Neural cell (in vitro differentiated cells): ENCODE measurements at regions not wholly inside any gene's neighbourhood (a gene's known extent, or its start where the extent isn't known, plus 50 kb on each side); places are given as distances from the start of the nearest gene placed in this dataset.

ENCODE experiments used
- H2AFZ ChIP-seq: fragments of 200-600, 300-800 bp; sonication (generic), shearing (Covaris generic); 2 replicates; pipeline ENCODE4 v1.6.0; 2014; ENCODE audit warnings: low read depth, mild to moderate bottlenecking, antibody characterized with exemption, low read length, moderate library complexity
- H3F3A ChIP-seq: fragments of 200-600 bp; shearing (Covaris generic); 2 replicates; pipeline ENCODE4 v1.6.1; 2016; ENCODE audit warnings: mild to moderate bottlenecking, moderate library complexity, mixed read lengths, antibody characterized with exemption, low read length; ENCODE audit not compliant: insufficient read depth, poor library complexity, severe bottlenecking
- H3K27ac ChIP-seq: fragments of 200-600, 300-800 bp; sonication (generic), shearing (Covaris generic); 2 replicates; pipeline ENCODE4 v1.5.1; 2014; ENCODE audit warnings: mild to moderate bottlenecking, low read length, moderate library complexity
- H3K27me3 ChIP-seq: fragments of 300-800, 200-600 bp; sonication (generic), shearing (Covaris generic); 2 replicates; pipeline ENCODE4 v1.6.0; 2014; ENCODE audit warnings: mild to moderate bottlenecking, low read depth, low read length, moderate library complexity; ENCODE audit not compliant: insufficient read depth
- H3K36me3 ChIP-seq: fragments of 300-800, 200-600 bp; sonication (generic), shearing (Covaris generic); 2 replicates; pipeline ENCODE4 v1.5.1; 2014; ENCODE audit warnings: mild to moderate bottlenecking, antibody characterized with exemption, low read length, moderate library complexity; ENCODE audit not compliant: insufficient read depth
- H3K4me2 ChIP-seq: fragments of 300-800, 200-600 bp; sonication (generic), shearing (Covaris generic); 2 replicates; pipeline ENCODE4 v1.6.0; 2014; ENCODE audit warnings: mild to moderate bottlenecking, low read length
- H3K4me3 ChIP-seq: fragments of 300-800, 200-600 bp; sonication (generic), shearing (Covaris generic); 2 replicates; pipeline ENCODE4 v1.5.1; 2014; ENCODE audit warnings: mild to moderate bottlenecking, low read length, moderate library complexity
- H3K79me2 ChIP-seq: fragments of 200-600 bp; shearing (Covaris generic); replicated peaks from 2 replicates; pipeline ENCODE4 v1.6.0; 2014; ENCODE audit warnings: mild to moderate bottlenecking, low read length, moderate library complexity; ENCODE audit not compliant: insufficient read depth
- H3K9ac ChIP-seq: fragments of 300-800, 200-600 bp; sonication (generic), shearing (Covaris generic); 2 replicates; pipeline ENCODE4 v1.6.1; 2016; ENCODE audit warnings: mild to moderate bottlenecking, low read length, mixed read lengths
- H3K9me2 ChIP-seq: fragments of 200-600 bp; shearing (Covaris generic); 2 replicates; pipeline ENCODE4 v1.6.1; 2016; ENCODE audit warnings: mild to moderate bottlenecking, low read length, mixed read lengths; ENCODE audit not compliant: insufficient read depth
- H3K9me3 ChIP-seq: fragments of 200-600, 300-800 bp; sonication (generic), shearing (Covaris generic); 2 replicates; pipeline ENCODE4 v1.6.1; 2016; ENCODE audit warnings: mild to moderate bottlenecking, mixed run types, low read length, moderate library complexity, mixed read lengths
- H4K20me1 ChIP-seq: fragments of 200-600 bp; shearing (Covaris generic); 2 replicates; pipeline ENCODE4 v1.6.1; 2016; ENCODE audit warnings: mild to moderate bottlenecking, mixed run types; ENCODE audit not compliant: insufficient read depth
- EP300 ChIP-seq: fragments of 450-650 bp; conservative IDR thresholded peaks from 2 replicates; pipeline ENCODE4 v1.6.1; 2014; ENCODE audit warnings: antibody characterized with exemption, mild to moderate bottlenecking, moderate library complexity; ENCODE audit not compliant: poor library complexity, severe bottlenecking
- EZH2 ChIP-seq: fragments of 200-600, 300-800 bp; shearing (Covaris generic), sonication (generic); IDR thresholded peaks from 2 replicates; pipeline ENCODE4 v1.6.1; 2014; ENCODE audit warnings: antibody characterized with exemption, low read length, borderline replicate concordance, mild to moderate bottlenecking; ENCODE audit not compliant: insufficient read depth, poor library complexity, severe bottlenecking
- MXI1 ChIP-seq: fragments of 450-650 bp; conservative IDR thresholded peaks from 2 replicates; pipeline ENCODE4 v1.6.1; 2014; ENCODE audit warnings: antibody characterized with exemption, mild to moderate bottlenecking; ENCODE audit not compliant: poor library complexity, severe bottlenecking
- POLR2AphosphoS5 ChIP-seq: IDR thresholded peaks from 2 replicates; pipeline ENCODE4 v1.6.1; 2012
- RAD21 ChIP-seq: fragments of 450-650 bp; conservative IDR thresholded peaks from 2 replicates; pipeline ENCODE4 v1.6.1; 2014; ENCODE audit warnings: antibody characterized with exemption, mild to moderate bottlenecking, moderate library complexity
- SMC3 ChIP-seq: fragments of 450-650 bp; conservative IDR thresholded peaks from 2 replicates; pipeline ENCODE4 v1.6.1; 2014; ENCODE audit warnings: antibody characterized with exemption, mild to moderate bottlenecking, moderate library complexity; ENCODE audit not compliant: poor library complexity
- TAF1 ChIP-seq: IDR thresholded peaks from 2 replicates; pipeline ENCODE4 v1.6.1; 2012; ENCODE audit warnings: low read depth
- TF ChIP-seq, protein P1 (sequence below): IDR thresholded peaks from 2 replicates; pipeline ENCODE4 v1.6.1; 2012; ENCODE audit warnings: borderline replicate concordance
- TF ChIP-seq, protein P2 (sequence below): fragments of 450-650 bp; IDR thresholded peaks from 2 replicates; pipeline ENCODE4 v1.5.1; 2014; ENCODE audit warnings: antibody characterized with exemption, mild to moderate bottlenecking, moderate library complexity; ENCODE audit not compliant: poor library complexity, severe bottlenecking

DNA sequence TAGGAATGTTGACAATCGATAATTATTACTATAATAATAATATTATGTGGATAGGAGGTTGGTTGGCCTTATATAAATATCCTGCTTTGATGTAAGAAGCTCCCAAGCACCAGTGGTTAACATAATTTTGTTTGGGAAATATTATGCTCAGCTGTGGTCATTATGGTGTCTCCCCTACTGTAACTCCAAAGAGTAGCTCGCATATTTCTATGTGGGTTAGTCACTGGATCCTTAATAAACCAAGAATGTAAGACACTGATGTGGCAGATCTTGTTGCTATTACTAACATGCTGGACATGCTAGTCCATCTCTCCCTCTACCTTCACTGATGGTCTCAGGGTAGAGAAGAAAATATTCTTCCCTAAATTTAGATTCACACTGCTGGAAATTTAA is 79.2 kb upstream of the RALGPS2 start:
- Histone ChIP-seq H3K9me2 (no peaks in the 10 kb centered on the region), H2AFZ (no peak overlapping the region), H3K27me3 (no peaks in the 10 kb centered on the region), H4K20me1 (no peaks in the 10 kb centered on the region), H3K9me3 (no peaks in the 10 kb centered on the region), H3K9ac (no peak overlapping the region), H3K4me2 (no peak overlapping the region), H3K4me3 (no peak overlapping the region), H3F3A (no peaks in the 10 kb centered on the region), H3K79me2 (no peaks in the 10 kb centered on the region), H3K27ac (no peak overlapping the region), H3K36me3 (no peaks in the 10 kb centered on the region)
- TF ChIP-seq MXI1 (no peak), EP300 (no peak), EZH2 (no peak), RAD21 (no peak), POLR2AphosphoS5 (no peak), TAF1 (no peak), SMC3 (no peak)
- TF ChIP-seq, protein P1, sequence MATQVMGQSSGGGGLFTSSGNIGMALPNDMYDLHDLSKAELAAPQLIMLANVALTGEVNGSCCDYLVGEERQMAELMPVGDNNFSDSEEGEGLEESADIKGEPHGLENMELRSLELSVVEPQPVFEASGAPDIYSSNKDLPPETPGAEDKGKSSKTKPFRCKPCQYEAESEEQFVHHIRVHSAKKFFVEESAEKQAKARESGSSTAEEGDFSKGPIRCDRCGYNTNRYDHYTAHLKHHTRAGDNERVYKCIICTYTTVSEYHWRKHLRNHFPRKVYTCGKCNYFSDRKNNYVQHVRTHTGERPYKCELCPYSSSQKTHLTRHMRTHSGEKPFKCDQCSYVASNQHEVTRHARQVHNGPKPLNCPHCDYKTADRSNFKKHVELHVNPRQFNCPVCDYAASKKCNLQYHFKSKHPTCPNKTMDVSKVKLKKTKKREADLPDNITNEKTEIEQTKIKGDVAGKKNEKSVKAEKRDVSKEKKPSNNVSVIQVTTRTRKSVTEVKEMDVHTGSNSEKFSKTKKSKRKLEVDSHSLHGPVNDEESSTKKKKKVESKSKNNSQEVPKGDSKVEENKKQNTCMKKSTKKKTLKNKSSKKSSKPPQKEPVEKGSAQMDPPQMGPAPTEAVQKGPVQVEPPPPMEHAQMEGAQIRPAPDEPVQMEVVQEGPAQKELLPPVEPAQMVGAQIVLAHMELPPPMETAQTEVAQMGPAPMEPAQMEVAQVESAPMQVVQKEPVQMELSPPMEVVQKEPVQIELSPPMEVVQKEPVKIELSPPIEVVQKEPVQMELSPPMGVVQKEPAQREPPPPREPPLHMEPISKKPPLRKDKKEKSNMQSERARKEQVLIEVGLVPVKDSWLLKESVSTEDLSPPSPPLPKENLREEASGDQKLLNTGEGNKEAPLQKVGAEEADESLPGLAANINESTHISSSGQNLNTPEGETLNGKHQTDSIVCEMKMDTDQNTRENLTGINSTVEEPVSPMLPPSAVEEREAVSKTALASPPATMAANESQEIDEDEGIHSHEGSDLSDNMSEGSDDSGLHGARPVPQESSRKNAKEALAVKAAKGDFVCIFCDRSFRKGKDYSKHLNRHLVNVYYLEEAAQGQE, result no peak
- TF ChIP-seq, protein P2, sequence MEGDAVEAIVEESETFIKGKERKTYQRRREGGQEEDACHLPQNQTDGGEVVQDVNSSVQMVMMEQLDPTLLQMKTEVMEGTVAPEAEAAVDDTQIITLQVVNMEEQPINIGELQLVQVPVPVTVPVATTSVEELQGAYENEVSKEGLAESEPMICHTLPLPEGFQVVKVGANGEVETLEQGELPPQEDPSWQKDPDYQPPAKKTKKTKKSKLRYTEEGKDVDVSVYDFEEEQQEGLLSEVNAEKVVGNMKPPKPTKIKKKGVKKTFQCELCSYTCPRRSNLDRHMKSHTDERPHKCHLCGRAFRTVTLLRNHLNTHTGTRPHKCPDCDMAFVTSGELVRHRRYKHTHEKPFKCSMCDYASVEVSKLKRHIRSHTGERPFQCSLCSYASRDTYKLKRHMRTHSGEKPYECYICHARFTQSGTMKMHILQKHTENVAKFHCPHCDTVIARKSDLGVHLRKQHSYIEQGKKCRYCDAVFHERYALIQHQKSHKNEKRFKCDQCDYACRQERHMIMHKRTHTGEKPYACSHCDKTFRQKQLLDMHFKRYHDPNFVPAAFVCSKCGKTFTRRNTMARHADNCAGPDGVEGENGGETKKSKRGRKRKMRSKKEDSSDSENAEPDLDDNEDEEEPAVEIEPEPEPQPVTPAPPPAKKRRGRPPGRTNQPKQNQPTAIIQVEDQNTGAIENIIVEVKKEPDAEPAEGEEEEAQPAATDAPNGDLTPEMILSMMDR, result no peak

DNA sequence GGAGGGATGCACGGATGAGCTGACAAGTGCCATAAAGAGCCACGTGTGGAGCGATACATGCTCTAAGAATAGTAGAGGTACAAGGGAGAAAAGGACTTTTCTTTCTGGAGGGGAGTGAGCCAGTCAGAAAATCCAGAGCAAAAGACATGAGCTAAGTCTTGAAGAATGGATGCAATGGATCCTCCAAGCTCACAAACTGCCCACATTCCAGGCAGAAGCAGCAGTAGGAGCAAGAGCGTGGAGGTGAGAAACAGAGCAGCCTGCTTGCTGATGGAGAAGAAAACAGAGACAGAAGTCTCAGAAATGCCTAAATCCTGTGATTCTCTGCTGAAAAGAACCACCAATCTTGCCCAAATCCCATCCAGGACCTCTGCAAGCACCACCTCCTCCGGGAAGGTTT is 78.2 kb upstream of the RALGPS2 start:
- H3K9me2 ChIP-seq, result no peaks in the 10 kb centered on the region
- no peak overlapping the region for H2AFZ ChIP-seq
- H3K27ac ChIP-seq, result no peak overlapping the region

More for the DNA sequence above, 78.2 kb upstream of the RALGPS2 start:
- H3F3A ChIP-seq, result no peaks in the 10 kb centered on the region
- H3K4me2 ChIP-seq, result no peak overlapping the region
- no peaks in the 10 kb centered on the region for H3K9me3 ChIP-seq
- no peaks in the 10 kb centered on the region for H3K27me3 ChIP-seq
- no peak overlapping the region for H3K9ac ChIP-seq
- H3K4me3 ChIP-seq, result no peak overlapping the region
- TF ChIP-seq, protein P2, result no peak
- TF ChIP-seq EZH2, result no peak
- TF ChIP-seq TAF1, result no peak
- TF ChIP-seq POLR2AphosphoS5, result no peak
- TF ChIP-seq EP300, result no peak
- TF ChIP-seq SMC3, result no peak
- TF ChIP-seq MXI1, result no peak
- no peak for TF ChIP-seq RAD21
- TF ChIP-seq, protein P1, result no peak
- H3K79me2 ChIP-seq, result no peaks in the 10 kb centered on the region
- no peaks in the 10 kb centered on the region for H3K36me3 ChIP-seq
- H4K20me1 ChIP-seq, result no peaks in the 10 kb centered on the region
